Gastrocnemius medialis (tissue), 4 donors: ENCODE measurements at regions not wholly inside any gene's neighbourhood (a gene's known extent, or its start where the extent isn't known, plus 50 kb on each side); places are given as distances from the start of the nearest gene placed in this dataset.
"Not testable (repeated sequence)": the region's sequence is repeated elsewhere in the genome, so short reads cannot be mapped to it uniquely, and the experiment has no call there.

Experiments
- ATAC-seq, 2 donors: fragments of 150-250 bp; one replicate each; pipeline ENCODE4 v1.9.1; 2016
- DNase-seq, 2 donors: peaks; one replicate each; pipeline ENCODE4 v3.0.0-alpha.2; 2019
- H3K27ac ChIP-seq, 4 donors: fragments of 200-600 bp; sonication (generic); 1 replicate in 1 of 4; 2 replicates in 3 of 4; pipeline ENCODE4 v1.5.1; 2016 to 2018; ENCODE audit warnings: mild to moderate bottlenecking in 2 of 4, moderate library complexity in 1 of 4
- H3K27me3 ChIP-seq, 3 donors: fragments of 200-600 bp; sonication (generic) in 2 of 3; 1 replicate in 1 of 3; 2 replicates in 2 of 3; pipeline versions ENCODE4 v1.5.1 to v1.6.0; 2016 to 2019; ENCODE audit warnings: mild to moderate bottlenecking in 1 of 3, moderate library complexity in 1 of 3
- H3K36me3 ChIP-seq, 2 donors: fragments of 200-600 bp; sonication (generic) in 1 of 2; one replicate each; pipeline ENCODE4 v1.5.1; 2017 to 2018
- H3K4me1 ChIP-seq, 2 donors: fragments of 200-600 bp; sonication (generic) in 1 of 2; one replicate each; pipeline ENCODE4 v1.5.1; 2016 to 2017; ENCODE audit warnings: mild to moderate bottlenecking in 2 of 2
- H3K4me3 ChIP-seq, 4 donors: fragments of 200-600 bp; sonication (generic) in 3 of 4; 1 replicate in 1 of 4; 2 replicates in 3 of 4; pipeline ENCODE4 v1.5.1; 2016 to 2019; ENCODE audit warnings: mild to moderate bottlenecking in 2 of 4
- H3K9me3 ChIP-seq, 3 donors: fragments of 200-600 bp; sonication (generic) in 2 of 3; 1 replicate in 1 of 3; 2 replicates in 2 of 3; pipeline ENCODE4 v1.5.1; 2016 to 2019
- POLR2A ChIP-seq, 2 donors: fragments of 450-650 bp; IDR thresholded peaks; one replicate each; pipeline ENCODE4 v1.6.1; 2017; ENCODE audit warnings: antibody characterized with exemption in 2 of 2, mild to moderate bottlenecking in 2 of 2, moderate library complexity in 2 of 2
- in situ Hi-C, 4 donors: fragments of 200-750 bp; cut with MboI; loops; one replicate each; pipeline versions ENCODE4 v1.15.0 to v1.8.0; 2017; ENCODE audit warnings: low sequenced_read_pairs in 4 of 4
- intact Hi-C: fragments of 100-400 bp; cut with DNase I; formaldehyde crosslinking; loops from one replicate; pipeline ENCODE4 v1.15.1; 2023; ENCODE audit warnings: low total_unique reads
- TF ChIP-seq, protein P1 (sequence below), 5 experiments: fragments of 450-650 bp in 3 of 5; fragments of 200-600 bp in 2 of 5; sonication (generic) in 2 of 5; IDR thresholded peaks in 4 of 5; conservative IDR thresholded peaks in 1 of 5; 1 replicate in 4 of 5; 2 replicates in 1 of 5; pipeline ENCODE4 v1.5.1; 2016 to 2019; ENCODE audit warnings: antibody characterized with exemption in 5 of 5, mild to moderate bottlenecking in 3 of 5, moderate library complexity in 3 of 5

DNA sequence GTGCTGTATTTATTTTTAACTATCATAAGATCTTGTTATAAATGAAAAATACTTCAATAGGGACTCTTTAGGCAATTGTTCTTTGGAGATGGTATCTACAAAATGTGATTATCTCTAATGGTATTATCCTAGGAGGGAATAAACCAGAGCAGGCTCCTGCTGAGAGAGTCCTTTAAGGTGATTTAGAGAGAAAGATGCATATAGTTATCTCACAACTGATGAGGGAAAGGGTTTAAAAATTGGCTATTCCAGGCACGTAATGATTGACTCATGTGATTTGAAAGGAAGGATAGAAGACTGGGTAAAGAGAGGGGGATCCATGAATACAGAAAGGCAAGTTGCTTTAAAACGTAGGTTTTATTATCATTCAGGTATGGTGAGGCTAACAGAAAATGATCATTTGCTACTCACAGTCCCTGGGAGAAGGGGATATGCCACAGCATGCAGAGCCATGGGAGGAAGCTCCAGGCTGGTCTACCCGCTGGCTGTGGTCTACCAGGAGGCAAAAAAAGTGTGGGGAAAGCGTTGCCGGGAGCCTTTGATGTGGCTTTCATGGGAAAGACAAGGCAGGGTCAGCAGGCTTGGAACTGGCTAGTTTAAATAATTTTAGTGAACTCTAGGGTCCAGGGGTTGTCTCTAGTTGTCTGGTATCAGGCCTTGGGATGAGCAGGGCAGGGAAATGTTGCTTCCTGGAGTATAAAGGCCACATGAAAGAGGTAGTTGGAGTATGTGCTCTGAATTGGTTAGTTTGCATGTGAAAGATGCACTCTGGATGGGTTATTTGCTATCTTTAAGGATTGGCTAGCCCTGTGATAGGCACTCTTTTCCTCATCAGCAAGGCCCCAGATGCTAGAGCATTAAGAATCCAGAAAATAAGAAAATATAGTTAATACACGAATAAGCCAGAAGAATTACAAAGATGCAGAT lies 798.4 kb upstream of the GRM7 start:
- intact Hi-C loops (no loop called here), in situ Hi-C loops (no loop called here)
- ATAC-seq, result no peak
- no peaks in the 10 kb centered on the region for H3K27me3 ChIP-seq
- H3K27ac ChIP-seq, result no peak overlapping the region
- no peaks in the 10 kb centered on the region for H3K4me1 ChIP-seq
- H3K36me3 ChIP-seq, result no peaks in the 10 kb centered on the region
- no peak for TF ChIP-seq POLR2A (IDR thresholded peaks at IDR 0.05)
- TF ChIP-seq, protein P1, sequence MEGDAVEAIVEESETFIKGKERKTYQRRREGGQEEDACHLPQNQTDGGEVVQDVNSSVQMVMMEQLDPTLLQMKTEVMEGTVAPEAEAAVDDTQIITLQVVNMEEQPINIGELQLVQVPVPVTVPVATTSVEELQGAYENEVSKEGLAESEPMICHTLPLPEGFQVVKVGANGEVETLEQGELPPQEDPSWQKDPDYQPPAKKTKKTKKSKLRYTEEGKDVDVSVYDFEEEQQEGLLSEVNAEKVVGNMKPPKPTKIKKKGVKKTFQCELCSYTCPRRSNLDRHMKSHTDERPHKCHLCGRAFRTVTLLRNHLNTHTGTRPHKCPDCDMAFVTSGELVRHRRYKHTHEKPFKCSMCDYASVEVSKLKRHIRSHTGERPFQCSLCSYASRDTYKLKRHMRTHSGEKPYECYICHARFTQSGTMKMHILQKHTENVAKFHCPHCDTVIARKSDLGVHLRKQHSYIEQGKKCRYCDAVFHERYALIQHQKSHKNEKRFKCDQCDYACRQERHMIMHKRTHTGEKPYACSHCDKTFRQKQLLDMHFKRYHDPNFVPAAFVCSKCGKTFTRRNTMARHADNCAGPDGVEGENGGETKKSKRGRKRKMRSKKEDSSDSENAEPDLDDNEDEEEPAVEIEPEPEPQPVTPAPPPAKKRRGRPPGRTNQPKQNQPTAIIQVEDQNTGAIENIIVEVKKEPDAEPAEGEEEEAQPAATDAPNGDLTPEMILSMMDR (IDR thresholded peaks at IDR 0.05 in 4 of 5, conservative IDR thresholded peaks at IDR 0.05 in 1 of 5), result no peak
- H3K4me3 ChIP-seq, result no peak overlapping the region
- H3K9me3 ChIP-seq, result no peaks in the 10 kb centered on the region
- no peak for DNase-seq

DNA sequence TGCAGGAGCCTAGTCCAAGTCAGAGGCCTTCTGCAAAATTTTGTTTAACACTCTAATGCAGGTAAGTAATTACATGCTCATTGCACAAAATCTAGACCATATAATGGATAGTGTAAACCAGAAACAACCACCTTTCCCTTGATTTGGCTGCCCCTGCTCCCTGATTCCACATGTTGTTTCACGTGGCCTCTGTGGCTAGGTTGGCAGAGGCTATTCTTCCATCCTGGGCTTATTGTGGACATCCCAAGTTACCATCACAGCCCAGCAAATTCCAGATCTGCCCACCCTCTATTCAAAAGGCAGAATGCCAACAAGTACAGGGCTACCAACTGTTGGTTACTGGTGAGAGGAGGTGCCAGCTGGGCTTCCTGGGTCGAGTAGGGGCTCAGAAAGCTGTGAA lies 794.5 kb upstream of the GRM7 start:
- in situ Hi-C loops, result no loop called here
- H3K4me3 ChIP-seq, result no peak overlapping the region
- no peaks in the 10 kb centered on the region for H3K9me3 ChIP-seq
- no peak for DNase-seq
- TF ChIP-seq, protein P1 (IDR thresholded peaks at IDR 0.05 in 4 of 5, conservative IDR thresholded peaks at IDR 0.05 in 1 of 5), result no peak
- no peak for TF ChIP-seq POLR2A (IDR thresholded peaks at IDR 0.05)
- H3K36me3 ChIP-seq, result no peaks in the 10 kb centered on the region
- no peak overlapping the region for H3K27ac ChIP-seq
- intact Hi-C loops, result no loop called here
- no peaks in the 10 kb centered on the region for H3K4me1 ChIP-seq
- ATAC-seq, result no peak
- H3K27me3 ChIP-seq, result no peaks in the 10 kb centered on the region

DNA sequence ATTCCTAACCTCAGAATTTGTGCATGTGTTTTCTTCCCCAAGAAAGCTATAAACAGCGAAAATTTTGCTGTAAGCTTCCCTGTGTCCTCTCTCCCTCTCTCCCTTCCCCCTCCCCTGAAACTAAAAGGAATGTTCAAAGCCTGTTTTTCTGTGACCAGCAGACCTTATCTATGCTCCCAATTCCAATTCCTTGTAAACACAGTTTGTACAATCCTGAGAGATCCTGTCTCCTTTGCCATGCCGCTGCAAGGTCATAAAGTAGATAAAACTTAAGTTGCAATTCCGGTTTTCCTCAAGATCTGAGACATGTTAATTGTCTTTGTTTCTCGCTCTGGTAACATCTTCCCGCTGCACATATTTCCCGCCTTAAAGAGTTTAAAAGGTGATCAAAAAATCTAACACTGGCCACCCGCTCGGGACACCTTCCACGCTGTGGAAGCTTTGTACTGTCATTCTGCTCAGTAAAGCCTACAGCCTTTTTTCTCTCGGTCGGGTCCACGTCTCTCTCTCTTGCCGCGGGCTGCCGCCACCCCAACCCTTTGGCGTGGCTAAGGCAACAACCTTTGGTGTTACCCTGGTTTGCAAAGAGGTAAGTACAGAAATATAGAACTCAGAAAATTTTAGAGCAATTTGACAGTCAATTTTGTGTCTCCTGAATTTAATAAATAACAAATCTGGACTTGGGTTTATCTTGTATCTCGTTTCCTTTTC lies 793.9 kb upstream of the GRM7 start:
- H3K36me3 ChIP-seq, H3K9me3 ChIP-seq, ATAC-seq, DNase-seq, H3K27me3 ChIP-seq, H3K4me3 ChIP-seq, H3K4me1 ChIP-seq, H3K27ac ChIP-seq, in situ Hi-C loops, intact Hi-C loops: not testable (repeated sequence)

DNA sequence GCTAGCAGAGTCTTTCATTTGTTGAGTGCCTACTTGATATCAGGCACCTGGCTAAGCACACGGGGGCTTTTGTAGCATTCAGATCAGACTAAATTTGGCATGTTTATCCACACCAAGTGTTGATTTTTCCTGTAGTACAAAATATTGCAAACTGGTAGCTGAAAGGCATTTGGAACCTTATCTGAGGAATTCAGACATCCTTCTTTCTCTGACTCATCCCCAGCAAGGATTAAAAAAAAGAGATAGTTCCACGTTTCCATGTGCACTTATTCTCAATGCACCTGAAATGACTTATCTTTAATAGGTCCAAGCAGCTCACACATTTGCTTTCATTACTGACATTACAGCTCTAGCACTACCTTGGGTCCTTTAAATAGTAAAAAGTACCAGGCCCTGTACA lies 786.0 kb upstream of the GRM7 start:
- H3K4me3 ChIP-seq, result no peak overlapping the region
- no peak overlapping the region for H3K27ac ChIP-seq
- H3K36me3 ChIP-seq, result no peaks in the 10 kb centered on the region
- H3K4me1 ChIP-seq, result no peaks in the 10 kb centered on the region
- no peak for ATAC-seq
- DNase-seq, result no peak
- no peaks in the 10 kb centered on the region for H3K9me3 ChIP-seq
- TF ChIP-seq, protein P1 (IDR thresholded peaks at IDR 0.05 in 4 of 5, conservative IDR thresholded peaks at IDR 0.05 in 1 of 5), result no peak
- intact Hi-C loops, result no loop called here
- in situ Hi-C loops, result no loop called here
- no peaks in the 10 kb centered on the region for H3K27me3 ChIP-seq

DNA sequence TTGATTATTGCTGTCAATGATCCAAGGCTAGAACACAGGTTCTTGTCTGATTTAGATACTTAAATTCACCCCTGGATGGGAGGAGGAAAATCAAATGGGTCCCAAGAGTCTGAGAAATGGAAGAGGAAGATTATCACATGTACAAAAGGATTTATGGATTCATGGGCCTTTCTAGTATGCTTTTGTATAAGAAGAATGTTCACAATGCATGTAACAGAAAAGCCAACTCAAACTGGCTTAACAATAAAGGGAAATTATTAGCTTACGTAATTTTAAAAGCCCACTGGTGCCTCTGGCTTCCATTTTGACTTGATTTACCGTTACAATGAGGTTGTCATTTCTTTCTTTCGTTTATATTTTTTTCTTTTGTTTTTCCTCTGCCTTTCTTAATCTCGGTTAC lies 782.5 kb upstream of the GRM7 start:
- intact Hi-C loops (no loop called here), in situ Hi-C loops (no loop called here)
- H3K27me3 ChIP-seq, result no peaks in the 10 kb centered on the region
- no peaks in the 10 kb centered on the region for H3K9me3 ChIP-seq
- ATAC-seq (no peak), DNase-seq (no peak)
- no peaks in the 10 kb centered on the region for H3K4me1 ChIP-seq
- H3K36me3 ChIP-seq, result no peaks in the 10 kb centered on the region
- H3K27ac ChIP-seq, result no peak overlapping the region
- no peak overlapping the region for H3K4me3 ChIP-seq
- TF ChIP-seq, protein P1 (IDR thresholded peaks at IDR 0.05 in 4 of 5, conservative IDR thresholded peaks at IDR 0.05 in 1 of 5), result no peak
- TF ChIP-seq POLR2A (IDR thresholded peaks at IDR 0.05), result no peak
